HG03354 (cell line): ENCODE measurements at regions not wholly inside any gene's neighbourhood (a gene's known extent, or its start where the extent isn't known, plus 50 kb on each side); places are given as distances from the start of the nearest gene placed in this dataset.

Source experiments
- ATAC-seq: cut with Tn5 transposase; IDR thresholded peaks from one replicate; pipeline ENCODE4 v1.9.1; 2021; ENCODE audit warnings: mild to moderate bottlenecking; ENCODE audit not compliant: unreplicated experiment, poor library complexity, severe bottlenecking

DNA sequence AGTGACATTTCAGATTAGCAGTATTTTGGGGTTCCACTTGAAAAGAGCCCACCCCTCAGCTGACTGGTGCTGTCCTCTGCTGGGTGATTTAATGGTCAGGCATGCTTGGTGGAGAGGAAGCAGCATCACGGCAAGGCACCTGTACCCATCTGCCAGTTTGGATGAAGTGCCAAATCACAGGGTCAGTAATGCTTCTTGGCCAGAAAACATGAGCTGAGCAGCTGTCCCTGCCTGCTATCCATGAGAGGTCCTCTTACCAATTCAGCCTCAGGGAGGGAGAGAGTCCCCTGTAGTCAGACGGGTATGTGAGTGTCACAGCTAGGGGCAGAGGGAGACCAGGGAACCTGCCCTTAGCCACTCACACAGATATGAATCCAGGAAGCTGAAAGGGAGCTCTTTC lies 137.9 kb downstream of the SEC61B start:
- ATAC-seq = no peak

DNA sequence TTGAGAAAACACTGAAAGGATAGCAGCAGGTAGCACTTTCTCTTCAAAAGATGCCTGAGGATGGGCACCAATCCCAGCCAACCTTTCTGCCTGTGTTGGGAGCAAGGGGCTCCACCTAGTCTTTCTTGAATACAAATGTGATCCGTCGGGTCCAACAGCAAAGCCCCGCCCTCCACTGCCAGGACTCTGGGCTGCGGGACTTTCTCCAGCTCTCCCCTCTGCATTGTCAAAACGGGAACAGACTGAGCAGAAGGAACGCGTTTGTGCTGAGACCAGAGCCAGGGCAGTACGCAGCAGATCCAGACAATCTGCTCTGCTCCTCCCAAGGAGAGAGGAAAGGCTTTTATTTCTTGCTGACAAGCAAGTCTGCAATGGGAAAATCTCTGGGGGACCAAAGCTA lies 139.7 kb downstream of the SEC61B start:
- no peak for ATAC-seq

- no peak for ATAC-seq
Observed at GRCh38 chr9:99362321-99362720, 140.2 kb downstream of the SEC61B start.

GRCh38 chr9:99363509-99363908 lies 141.4 kb downstream of the SEC61B start:
- no peak for ATAC-seq

DNA sequence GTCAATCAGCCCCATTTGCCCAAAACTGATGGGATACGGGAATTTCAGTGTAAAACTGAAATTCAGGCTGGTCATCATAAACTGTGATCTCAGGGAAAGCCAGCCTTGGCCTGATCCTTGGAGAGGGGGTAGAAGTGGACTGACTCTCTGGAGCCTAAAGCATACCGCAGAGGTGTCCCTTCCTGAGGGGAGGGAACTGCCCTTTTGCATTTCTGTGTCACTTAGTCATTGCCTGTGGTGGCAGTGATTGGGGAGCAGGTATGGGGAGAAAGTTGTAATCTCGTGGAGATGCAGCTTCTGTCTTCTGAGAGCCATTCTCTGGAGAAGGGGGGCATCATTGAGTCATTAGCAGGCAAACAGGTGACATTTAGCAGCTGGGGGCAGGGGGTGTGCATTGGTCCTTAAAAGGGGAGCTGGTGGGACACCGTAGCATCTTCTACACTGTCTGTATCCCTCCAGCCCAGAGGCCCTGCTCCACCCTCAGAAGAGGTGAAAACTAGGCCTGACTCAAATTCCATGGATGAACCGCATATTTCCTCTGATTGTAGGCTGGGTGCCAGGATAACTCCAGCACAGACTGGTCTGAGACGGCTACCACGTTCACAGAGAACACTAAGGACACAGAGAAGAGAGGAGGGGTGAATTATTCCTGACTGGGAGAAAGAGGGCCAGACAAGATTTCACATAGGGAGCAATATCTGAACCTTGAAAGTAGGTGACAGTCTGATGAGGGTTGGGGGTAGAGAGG lies 143.3 kb downstream of the SEC61B start:
- no peak for ATAC-seq

GRCh38 chr9:99366183-99366582 lies 144.1 kb downstream of the SEC61B start:
- no peak for ATAC-seq

DNA sequence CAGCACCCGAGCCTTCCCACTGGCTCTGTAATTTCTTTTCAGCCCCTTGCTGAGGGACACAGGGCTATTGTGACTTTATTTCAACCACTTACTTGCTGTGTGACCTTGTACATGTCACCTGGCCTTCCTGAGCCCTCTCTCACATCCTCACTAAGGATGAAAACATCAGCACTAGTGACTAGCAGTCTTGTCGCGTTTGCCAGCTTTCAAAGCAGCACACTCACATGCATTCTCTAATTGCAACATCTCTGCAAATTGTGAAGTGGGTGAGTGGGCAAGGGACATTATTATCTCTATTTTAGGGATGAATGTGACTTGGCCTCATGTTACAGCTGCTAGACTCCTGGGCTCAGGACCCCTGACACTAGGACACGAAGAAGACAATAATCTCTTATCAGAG lies 144.5 kb downstream of the SEC61B start:
- ATAC-seq = no peak

- peak; percentile 50 for ATAC-seq
Observed at GRCh38 chr9:99368341-99369326, 146.6 kb downstream of the SEC61B start.

- ATAC-seq = no peak
Observed at GRCh38 chr9:99369327-99369722, 147.2 kb downstream of the SEC61B start.

DNA sequence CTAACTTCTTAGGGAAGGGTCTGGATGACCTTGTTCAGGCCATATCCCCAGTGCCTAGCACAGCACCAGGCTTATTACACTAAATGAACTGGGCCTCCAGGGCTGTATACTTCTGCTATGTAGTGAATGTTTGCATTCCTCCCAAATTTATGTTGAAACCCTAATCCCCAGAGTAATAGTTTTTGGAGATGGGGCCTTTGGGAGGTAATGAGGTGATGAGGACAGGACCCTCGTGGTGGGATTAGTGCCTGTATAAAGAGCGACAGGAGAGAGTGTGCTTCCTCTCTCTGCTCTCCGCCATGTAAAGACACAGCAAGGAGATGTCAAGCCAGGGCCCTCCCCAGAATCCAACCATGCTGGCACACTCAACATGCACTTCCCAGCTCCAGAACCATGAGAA lies 148.3 kb downstream of the SEC61B start:
- ATAC-seq = no peak

DNA sequence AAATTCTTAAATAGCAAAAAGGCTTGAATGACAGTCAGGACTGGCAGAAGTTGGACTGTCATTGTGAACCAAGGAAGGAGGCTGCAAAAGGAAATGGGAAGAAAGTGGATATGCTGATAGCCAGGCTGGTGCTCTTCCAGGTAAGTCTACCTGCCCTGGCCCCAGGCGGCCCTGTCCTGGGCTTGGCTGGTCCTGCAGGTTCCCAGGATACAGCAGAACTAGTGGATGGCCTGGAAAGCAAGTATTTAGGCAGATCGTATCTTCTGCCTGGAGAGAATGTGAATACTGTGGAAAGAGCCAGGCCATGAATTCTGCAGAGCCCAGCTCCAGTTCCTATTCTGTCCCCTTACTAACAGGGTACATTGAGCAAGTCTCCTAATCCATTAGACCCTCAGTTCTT lies 149.3 kb downstream of the SEC61B start:
- ATAC-seq = no peak

DNA sequence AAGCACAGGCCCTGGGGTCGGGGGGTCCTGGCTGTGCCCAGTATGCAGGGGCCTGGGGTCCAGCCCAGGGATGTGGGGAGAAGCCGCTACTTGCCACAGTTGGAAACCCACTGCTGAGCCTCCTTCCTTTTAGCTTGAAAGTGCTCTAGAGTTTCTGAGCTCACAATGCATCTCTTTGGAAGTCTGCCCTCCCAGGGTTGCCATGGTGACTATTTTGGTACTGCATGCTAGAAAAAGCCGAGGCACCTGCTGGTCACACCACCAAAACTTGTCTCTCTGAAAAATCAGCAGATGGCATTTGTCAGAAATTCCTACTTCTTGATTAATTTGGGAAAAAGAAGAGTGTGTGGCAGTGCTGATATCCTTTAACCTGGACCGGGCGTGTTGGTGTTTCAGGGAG lies 151.8 kb downstream of the SEC61B start:
- ATAC-seq = no peak

- ATAC-seq = no peak
Observed at GRCh38 chr9:99374793-99375192, 152.7 kb downstream of the SEC61B start.

GRCh38 chr9:99375481-99375880 lies 153.4 kb downstream of the SEC61B start:
- ATAC-seq = no peak

- ATAC-seq = no peak
Observed at GRCh38 chr9:99377790-99378775, 156.0 kb downstream of the SEC61B start.

GRCh38 chr9:99383536-99383935 lies 161.5 kb downstream of the SEC61B start:
- ATAC-seq = no peak

- ATAC-seq = no peak
Observed at GRCh38 chr9:99385215-99385614, 163.1 kb downstream of the SEC61B start.

DNA sequence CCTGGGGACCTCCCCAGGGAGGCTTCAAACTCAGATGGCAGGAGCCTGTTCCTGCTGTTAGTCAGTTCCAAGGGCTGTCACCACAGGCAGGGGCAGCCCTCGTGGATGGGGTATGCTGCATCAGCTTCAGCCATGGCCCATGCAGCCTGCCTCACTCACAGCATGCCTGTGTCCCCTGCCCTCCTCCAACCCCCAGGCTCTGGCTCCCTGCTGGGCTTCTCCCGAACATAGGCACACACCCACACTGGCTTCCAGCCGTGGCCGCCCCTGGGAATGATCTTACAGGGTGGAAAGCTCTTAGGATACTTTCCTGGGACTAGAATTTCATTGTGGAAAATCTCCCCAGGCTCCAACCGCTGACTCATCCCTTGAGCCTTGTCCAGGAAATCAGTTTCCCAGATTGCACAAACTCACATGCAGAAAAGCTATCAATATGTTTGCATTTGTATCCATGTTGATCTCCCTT lies 163.8 kb downstream of the SEC61B start:
- ATAC-seq = no peak

GRCh38 chr9:99387431-99387830 lies 165.3 kb downstream of the SEC61B start:
- ATAC-seq = no peak
